Colon (tissue), 2 donors: ENCODE measurements at regions not wholly inside any gene's neighbourhood (a gene's known extent, or its start where the extent isn't known, plus 50 kb on each side); places are given as distances from the start of the nearest gene placed in this dataset.
"Not testable (repeated sequence)": the region's sequence is repeated elsewhere in the genome, so short reads cannot be mapped to it uniquely, and the experiment has no call there.

Experiments
- FAIRE-seq: peaks from 2 replicates; lab custom pipeline; 2012; peaks lifted over from hg19 to GRCh38; lab: Jason Lieb, UNC
- donor health status: control.
- donor health status: control.

GRCh38 chr4:126856906-126857305 lies 775.9 kb upstream of the INTU start:
- no peak for FAIRE-seq

DNA sequence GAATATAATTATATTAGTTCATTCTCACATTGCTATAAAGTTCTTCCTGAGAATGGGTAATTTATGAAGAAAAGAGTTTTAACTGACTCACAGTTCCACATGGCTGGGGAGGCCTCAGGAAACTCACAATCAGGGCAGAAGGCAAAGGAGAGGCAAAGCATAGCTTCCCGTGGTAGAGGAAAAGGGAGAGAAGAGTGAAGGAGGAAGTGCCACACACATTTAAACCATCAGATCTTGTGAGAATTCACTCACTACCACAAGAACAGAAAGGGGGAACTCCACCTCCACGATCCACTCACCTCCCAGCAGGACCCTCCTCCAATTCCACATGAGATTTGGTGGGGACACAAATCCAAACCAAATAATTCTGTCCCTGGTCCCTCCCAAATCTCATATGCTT lies 773.4 kb upstream of the INTU start:
- no peak for FAIRE-seq

- FAIRE-seq: no peak
Measured at GRCh38 chr4:126859872-126860271, 772.9 kb upstream of the INTU start.

DNA sequence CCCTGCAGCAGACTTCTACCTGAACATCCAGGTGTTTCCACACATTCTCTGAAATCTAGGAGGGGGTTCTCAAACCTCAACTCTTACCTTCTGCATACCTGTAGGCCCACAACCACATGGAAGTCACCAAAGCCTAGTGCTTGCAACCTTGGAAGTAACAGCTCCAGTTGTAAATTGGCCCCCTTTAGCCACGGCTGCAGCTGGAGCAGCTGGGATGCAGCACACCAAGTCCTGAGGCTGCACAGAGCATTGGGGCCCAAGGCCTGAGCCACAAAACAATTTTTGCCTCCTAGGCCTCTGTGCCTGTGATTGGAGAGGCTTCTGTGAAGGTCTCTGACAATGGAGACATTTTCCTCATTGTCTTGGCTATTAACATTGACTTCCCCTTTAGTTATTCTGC lies 772.4 kb upstream of the INTU start:
- FAIRE-seq: no peak

GRCh38 chr4:126869967-126870366 lies 762.8 kb upstream of the INTU start:
- FAIRE-seq: no peak

DNA sequence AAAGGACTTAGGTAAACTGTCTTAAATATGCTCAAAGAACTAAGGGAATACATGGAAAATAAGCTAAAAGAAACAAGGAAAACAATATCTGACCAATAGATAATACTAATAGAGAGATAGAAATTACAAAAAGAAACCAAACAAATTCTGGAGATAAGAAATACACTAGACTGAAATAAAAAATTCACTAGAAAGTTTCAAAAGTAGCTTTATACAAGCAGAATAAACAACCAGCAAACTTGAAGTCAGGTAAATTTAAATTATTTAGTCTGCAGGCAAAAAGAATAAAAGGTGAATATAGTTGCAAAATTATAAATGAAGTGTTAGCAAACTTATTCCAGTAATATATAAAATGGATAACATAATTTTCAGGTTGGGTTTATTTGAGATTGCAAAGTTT lies 760.9 kb upstream of the INTU start:
- FAIRE-seq: no peak

GRCh38 chr4:126874533-126874932 lies 758.2 kb upstream of the INTU start:
- FAIRE-seq: no peak

DNA sequence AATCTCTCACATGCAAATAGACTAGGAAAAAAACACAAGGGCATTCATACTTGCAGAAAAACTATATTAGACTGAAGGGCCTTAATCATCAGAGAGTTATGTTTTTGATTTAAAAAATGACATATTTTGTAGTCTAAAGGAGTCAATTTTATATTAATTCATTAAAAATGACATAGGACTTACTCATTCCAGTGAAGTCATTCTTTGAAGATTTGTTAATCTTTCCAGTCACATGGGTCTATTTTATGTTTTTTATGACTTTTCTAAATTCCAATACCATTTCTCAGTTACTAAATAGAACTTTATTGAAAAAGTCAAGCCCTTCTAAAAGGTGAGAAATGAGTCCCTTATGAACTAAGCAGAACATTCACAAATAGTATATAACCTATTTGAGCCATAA lies 743.8 kb upstream of the INTU start:
- no peak for FAIRE-seq

GRCh38 chr4:126890383-126890782 lies 742.4 kb upstream of the INTU start:
- FAIRE-seq: no peak

- no peak for FAIRE-seq
Measured at GRCh38 chr4:126890994-126891393, 741.8 kb upstream of the INTU start.

DNA sequence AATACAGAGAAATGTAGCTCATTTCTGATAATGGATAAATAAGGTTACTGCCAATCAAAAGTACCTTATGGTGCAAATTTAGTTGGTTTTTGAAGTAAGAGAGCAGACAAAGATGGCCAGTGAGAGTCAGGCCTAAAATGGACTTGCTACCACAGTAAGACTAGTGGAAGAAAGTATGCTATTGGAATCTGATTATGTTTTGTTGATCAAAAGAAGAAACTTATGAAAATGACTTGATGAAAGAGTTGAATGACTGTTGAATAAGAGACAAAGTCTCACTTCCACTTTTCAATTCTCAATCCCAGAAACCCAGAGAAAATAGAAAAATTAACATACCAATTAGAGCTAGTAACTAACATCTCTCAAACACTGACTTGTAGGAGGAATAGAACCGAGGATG lies 737.8 kb upstream of the INTU start:
- FAIRE-seq: no peak

- FAIRE-seq: no peak
Measured at GRCh38 chr4:126895988-126896570, 736.7 kb upstream of the INTU start.

GRCh38 chr4:126897038-126897437 lies 735.7 kb upstream of the INTU start:
- FAIRE-seq: no peak

DNA sequence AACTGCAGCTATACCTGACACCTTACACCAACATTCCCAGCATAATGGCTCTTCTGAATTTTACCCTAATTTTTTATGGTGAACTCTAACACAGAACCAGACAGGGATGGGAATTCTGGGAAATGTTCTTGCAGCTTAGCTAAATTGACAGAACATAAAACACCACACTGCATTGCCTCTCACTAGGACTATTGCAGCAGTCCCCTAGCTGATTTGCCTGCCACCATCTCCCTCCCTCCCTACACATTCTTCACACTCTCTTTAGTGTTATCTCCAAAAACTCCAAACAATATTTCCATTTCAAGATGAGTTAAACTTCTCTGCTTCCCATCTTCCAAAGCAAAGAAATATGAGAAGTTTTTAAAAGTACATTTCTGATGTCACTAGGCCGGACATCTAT lies 733.9 kb upstream of the INTU start:
- FAIRE-seq: no peak

DNA sequence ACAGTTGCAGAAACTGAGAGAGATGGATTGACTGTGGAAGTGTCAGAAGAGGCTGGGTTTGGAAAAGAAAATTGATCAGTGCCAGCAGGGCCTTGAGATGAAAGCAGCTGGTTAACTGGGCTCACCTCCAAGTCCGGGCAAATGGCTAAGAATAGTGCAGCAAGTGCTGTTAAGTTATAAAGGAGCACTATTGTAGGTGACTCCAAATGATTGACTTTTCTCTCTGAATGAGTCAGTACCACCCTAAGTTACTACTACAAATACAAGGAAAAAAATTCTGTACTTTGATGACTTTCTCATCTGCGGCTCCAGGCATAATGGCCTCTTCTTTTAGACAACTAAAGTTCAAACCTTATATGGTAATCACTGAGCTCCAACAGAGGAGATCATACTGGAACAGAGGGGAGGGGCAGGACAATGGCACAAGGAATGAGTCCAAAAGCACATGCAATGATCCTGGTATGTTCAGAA lies 733.4 kb upstream of the INTU start:
- no peak for FAIRE-seq

DNA sequence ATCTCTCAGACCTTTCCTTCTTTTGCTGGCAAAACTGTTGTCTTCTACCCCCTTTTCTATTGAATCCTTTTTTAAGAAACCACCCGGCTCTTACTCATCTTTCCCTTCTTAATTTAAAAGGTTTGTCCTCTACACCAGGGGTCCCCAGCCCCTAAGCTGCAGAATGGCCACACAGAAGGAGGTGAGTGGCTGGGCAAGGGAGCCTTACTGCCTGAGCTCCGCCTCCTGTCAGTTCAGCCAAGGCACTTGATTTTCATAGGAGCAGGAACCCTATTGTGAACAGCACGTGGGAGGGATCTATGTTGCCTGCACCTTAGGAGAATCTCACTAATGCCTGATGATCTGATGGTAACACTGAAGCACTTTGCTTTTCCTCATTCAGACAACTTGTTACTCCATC lies 726.3 kb upstream of the INTU start:
- FAIRE-seq: no peak

- FAIRE-seq: no peak
Measured at GRCh38 chr4:126907389-126907788, 725.4 kb upstream of the INTU start.

- FAIRE-seq: no peak
Measured at GRCh38 chr4:126916049-126916625, 716.6 kb upstream of the INTU start.

GRCh38 chr4:126916626-126917140 lies 716.1 kb upstream of the INTU start:
- no peak for FAIRE-seq

GRCh38 chr4:126922328-126922938 lies 710.3 kb upstream of the INTU start:
- not testable (repeated sequence) for FAIRE-seq

DNA sequence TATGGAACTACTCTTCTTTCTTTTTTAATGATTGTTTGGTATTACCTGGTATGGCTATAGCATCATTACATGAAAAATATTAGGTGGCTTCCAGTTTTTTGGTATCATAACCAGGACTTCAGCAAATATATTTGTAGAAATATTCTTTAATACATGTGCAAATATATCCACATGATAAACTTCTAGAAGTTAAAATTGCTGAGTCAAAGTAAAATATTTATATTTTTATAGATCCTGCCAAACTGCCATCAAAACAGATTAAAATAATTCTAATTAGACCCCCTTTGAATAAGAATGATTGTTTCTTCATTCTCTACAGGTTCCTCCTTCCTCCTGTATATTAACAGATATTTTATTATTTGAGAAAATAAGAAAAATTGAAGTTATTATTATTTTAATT lies 708.5 kb upstream of the INTU start:
- FAIRE-seq: no peak

DNA sequence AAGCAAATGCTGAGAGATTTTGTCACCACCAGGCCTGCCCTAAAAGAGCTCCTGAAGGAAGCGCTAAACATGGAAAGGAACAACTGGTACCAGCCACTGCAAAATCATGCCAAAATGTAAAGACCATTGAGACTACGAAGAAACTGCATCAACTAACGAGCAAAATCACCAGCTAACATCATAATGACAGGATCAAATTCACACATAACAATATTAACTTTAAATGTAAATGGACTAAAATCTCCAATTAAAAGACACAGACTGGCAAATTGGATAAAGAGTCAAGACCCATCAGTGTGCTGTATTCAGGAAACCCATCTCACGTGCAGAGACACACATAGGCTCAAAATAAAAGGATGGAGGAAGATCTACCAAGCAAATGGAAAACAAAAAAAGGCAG lies 702.7 kb upstream of the INTU start:
- not testable (repeated sequence) for FAIRE-seq

DNA sequence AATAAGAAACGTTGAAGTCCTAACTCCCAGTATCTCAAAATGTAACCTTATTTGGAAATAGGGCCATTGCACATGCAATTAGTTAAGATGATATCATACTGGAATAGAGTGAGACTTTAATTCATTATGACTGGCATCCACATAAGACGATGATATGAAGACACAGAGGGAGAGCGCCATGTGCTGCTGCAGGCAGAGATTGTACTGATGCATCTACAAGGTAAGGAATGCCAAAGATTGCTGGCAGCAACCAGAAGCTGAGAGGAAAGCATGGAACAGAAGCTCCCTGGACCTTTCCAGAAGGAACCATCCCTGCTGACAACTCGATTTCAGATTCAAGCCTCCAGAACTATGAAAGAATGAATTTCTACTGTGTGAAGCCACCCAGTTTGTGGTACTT lies 697.0 kb upstream of the INTU start:
- FAIRE-seq: no peak

GRCh38 chr4:126937342-126937741 lies 695.4 kb upstream of the INTU start:
- FAIRE-seq: no peak
